Stimulated activated CD4-positive, alpha-beta T cell treated with anti-CD3 and anti-CD28 coated beads, TNF-alpha, amount 100 ng/mL, for 24 hours (primary cell): ENCODE measurements at regions not wholly inside any gene's neighbourhood (a gene's known extent, or its start where the extent isn't known, plus 50 kb on each side); places are given as distances from the start of the nearest gene placed in this dataset.
"Not testable (repeated sequence)": the region's sequence is repeated elsewhere in the genome, so short reads cannot be mapped to it uniquely, and the experiment has no call there.

ENCODE experiments used
- DNase-seq, 3 experiments: peaks; one replicate each; pipeline ENCODE4 v3.0.0-alpha.2; 2020; ENCODE audit warnings: low read depth in 3 of 3

DNA sequence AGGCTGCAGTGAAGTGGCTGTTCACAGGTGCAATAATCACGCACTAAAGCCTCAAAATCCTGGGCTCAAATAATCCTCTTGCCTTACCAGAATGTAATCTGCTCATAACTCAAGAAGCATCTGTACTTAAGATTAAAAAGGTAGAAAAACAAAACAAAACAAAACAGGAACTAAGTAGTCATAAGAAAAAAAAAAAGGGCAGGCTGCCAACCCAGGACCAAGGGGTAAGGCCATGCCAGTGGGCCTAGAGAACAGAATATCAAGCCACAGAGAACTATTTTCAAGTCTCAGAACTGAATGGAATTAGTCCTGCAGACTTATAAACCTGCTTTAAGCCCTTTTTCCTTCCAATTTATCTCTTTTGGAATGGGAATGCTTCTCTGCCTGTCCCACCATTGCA, 64.8 kb upstream of the TBC1D3K start:
- no peak for DNase-seq

DNA sequence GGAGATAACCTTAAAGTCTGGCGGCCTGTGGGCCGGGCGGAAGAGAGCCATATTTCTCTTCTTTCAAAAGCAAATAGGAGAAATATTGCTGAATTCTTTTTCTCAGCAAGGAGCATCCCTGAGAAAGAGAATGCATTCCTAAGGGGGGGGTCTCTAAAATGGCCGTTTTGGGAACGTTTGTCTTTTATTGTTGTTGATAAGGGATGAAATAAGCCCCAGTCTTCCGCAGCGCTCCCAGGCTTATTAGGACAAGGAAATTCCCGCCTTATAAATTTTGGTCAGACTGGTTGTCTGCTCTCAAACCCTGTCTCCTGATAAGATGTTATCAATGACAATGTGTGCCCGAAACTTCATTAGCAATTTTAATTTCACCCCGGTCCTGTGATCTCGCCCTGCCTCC, 65.8 kb upstream of the TBC1D3K start:
- DNase-seq = not testable (repeated sequence)

DNA sequence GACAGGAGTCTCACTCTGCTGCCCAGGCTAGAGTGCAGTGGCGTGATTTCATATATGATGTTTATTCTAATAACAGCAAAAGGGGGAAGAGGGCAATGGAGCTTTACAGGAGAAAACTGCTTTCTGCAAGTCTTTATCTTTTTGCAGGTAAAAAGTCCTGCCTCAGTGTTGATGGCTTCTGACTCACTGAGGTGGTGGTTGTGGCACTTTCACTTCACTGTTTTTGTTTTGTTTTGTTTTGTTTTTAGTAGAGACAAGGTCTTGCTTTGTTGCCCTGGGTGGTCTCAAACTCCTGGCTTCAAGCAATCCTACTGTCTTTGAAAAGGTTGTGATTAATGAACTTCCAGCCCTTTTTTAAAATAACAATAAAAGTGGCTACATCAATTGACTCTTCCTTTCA, 68.0 kb upstream of the TBC1D3K start:
- DNase-seq = no peak

DNA sequence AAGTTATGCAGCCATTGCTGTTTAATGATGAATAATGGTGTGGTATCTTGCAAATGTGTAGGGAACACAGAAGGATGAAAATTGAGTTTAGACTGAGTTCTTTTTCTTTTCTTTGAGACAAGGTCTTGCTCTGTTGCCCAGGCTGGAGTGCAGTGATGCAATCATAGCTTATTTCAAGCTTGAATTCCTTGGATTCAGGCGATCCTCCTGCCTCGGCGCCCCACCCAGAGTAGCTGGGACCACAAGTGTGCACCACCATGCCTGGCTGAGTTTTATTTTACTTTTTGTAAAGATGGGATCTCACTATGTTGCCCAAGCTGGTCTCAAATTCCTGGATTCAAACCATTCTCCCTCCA, 74.6 kb upstream of the TBC1D3K start:
- DNase-seq = no peak

DNA sequence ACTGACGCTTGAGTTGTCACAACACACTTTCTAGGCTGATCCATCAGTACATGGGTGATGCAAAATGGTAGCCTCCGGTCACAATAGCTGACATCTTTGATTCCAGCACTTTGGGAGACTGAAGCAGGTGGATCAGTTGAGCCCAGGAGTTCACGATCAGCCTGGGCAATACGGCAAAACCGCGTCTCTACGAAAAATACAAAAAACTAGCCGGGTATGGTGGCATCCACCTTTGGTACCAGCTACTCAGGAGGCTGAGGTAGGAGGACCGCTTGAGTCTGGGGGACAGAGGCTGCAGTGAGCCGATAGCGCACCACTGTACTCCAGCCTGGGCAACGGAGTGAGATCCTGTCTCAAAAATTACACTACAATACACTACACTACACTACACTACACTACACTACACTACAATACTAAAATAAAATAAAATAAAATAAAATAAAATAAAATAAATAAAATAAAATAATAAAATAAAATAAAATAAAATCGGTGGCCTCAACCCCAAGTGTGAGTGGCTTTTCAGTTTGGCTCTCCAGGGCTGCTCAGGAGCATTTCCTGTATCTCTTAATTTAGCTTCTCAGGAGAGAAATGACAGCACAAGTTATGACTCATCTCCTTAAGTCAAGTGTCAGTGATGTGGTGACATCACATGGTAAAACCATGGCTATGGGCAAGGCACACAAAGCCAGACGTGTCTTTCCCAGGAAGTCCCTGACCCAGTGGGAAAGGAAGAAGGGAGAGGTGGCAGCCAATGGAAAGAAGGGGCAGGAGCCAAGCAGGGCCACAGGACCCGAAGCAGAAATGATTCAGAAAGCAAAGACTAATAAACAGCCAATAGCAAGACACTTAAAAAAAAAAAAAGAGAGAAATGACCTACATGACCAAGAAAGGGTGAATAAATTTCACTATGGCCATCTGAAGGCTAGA, 75.3 kb upstream of the TBC1D3K start:
- DNase-seq = no peak

DNA sequence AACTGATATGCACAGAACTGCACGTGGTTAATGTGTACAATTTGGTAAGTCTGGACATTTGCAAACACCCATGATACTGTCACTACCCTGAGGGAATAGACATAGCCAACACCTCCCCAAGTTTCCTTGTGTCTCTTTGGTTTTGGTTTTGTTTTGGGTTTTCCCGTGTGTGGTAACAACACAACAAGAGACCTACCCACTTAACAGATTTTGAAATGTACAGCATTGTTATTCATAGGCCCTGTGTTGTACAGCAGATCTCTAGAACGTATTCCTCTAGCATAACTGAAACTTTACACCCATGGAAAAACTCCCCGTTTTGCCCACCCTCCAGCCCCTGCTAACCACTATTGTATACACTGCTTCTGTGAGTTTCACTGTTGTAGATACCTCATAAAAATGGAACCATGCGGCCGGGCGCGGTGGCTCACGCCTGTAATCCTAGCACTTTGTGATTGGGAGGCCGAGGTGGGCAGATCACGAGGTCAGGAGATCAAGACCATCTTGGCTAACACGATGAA, 76.3 kb upstream of the TBC1D3K start:
- no peak for DNase-seq

DNA sequence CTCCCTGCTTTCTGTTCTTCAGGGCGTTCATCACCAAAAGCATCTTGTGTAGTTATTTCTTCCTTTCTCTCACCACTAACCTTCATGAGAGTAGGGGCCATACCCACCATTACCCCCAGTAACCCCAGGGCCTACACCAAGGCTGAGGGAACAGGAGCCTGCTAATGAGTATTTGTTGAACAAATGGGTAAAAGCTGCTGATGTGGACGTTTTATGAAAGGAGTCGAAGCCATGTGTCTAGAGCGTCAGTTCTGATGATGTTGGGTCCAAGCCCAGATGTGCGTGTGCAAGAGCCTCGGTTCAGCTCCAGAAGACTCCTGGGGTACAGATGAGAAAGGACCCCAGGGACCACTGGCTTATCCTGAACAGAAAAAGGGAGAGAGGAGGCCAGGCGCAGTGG, 77.1 kb upstream of the TBC1D3K start:
- no peak for DNase-seq

DNA sequence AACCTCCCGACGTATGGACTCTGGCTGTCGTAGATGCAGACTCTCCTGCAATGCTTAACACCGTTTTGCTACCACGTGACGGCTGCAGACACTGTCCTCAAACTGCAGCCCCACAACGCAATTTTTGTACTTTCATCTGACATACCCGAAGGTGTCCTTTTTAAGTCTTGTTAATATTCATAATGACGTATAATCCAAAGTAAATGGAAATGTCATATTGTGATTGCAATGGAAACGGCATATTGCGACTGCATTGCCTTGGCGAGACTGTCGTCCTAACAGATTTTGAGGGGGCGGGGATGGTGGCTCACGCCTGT, 79.3 kb upstream of the TBC1D3K start:
- DNase-seq = no peak

DNA sequence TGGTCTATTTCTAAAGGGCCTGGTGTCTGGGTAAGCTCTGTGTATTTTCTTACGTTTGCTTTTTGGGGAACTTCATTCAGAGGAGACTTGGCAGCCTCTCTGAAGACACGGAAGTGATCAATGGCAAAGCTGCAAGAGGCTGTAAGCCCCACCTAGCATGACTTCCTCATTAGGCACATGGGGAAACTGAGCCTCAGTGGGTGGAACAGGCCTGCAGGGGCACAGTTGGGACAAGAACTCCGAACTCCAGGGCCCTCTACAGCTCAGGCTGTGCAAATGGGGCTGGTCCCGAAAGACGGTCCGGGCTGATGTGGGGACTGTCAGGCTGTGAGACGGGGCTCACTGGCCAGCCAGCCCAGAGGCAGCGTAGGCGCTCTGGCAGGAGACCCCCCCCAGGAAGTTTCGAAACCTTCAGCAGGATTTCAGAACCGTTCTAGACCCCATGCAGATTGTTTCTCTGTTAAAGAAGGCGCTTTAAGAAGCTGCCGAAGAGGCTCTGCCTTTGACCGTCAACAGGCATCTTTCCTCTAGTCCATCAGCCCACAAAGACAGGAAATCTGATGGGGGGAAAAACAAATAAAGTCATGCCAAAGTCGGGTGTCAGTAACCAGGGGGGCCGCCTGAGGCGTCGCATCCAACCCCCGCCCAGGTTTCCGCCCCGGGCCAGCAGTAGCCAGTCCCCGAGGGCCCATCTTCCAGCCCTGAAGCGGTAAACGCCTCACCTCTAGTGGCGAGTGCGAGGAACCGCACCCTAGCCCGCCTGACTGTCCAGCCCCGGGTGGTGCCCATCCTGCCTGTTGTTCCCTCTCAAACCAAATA, 79.8 kb upstream of the TBC1D3K start:
- DNase-seq = peak; percentile 17 to 55 (median 22)

DNA sequence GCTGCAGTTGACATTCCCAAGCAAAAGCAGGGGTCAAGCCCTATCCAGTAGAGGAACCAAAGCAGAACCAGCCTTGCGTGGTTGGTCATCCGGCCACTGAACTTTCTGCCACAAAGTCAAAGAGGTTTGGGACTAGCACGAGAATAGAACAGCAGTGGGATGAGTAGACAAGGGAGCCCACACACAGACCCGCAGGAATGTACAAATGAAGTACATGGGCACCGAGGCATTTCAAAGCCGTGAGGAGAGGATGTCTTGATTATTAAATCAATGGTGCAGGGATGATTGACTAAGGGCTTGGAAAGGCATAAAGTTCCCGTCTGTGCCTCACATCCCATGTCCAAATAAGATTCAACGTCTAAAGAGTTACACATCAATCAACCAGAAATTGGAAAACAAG, 81.8 kb upstream of the TBC1D3K start:
- DNase-seq = no peak

DNA sequence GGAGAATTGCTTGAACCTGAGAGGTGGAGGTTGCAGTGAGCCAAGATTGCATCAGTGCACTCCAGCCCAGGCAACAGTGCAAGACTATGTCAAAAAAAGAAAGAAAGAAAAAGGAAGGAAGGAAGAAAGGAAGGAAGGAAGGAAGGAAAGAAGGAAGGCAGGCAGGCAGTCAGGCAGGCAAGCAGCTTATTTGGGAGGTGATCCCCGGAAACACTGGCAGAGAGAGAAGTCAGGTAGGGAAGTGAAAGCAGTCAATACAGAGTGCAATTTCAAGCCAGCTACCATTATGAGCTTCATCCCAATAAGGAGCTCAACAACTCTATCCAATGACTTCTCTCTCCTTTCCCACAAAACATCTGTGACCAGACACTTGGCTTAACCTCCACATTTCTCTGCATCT, 83.0 kb upstream of the TBC1D3K start:
- no peak for DNase-seq

DNA sequence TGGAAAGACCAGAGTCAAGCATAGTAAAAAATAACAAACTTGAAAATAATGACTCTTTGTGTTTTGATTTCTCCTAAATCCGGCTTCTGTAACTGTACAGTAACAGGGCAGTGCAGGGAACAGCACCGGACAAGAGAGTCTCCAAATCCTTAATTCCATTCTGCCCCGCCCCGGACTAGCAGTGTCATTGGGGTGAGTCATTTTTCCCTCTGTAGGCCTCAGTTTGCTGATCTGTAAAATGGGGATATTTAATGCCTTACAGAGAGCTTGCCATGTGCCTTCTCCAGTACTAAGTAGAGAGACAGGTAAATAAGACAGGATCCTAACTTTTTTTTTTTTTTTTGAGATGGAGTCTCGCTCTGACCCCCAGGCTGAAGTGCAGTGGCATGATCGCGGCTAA, 83.6 kb upstream of the TBC1D3K start:
- DNase-seq = no peak

DNA sequence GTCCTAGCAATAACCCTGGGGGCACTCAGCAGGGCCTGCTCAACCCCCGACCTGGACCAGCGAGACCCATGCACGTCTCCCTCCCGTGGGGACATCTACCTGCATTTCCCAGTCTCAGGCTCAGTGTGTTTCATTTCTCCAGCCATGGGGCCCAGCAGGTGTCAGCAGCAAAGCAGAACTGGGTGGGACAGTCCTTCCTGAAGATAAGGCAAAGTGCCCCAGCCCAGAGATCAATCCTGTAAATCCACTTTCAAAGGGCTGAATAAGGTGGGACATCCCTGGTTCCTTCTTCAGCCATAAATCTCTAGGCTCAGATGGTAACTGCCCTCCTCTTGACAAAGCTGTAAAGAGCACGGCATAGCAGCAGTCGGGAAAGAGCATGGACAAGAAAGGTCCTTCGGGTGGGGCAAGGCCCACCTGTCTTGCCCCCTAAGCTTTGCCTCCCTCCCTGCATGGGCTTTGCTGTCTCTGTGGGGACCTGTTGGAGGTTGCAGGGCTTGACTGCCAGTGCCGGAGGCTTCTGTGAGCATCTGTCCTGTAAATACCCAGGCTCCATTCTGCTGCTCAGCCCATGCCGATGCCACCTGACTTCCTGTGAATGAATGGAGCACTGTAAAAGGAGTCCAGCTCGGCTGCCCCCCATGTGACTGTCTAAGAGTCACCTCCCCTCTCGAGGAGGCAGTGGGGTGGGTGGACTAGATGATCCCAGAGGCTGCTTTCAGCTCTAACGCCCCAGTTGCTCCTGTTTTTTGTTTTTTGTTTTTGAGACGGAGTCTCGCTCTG, 84.8 kb upstream of the TBC1D3K start:
- no peak for DNase-seq

DNA sequence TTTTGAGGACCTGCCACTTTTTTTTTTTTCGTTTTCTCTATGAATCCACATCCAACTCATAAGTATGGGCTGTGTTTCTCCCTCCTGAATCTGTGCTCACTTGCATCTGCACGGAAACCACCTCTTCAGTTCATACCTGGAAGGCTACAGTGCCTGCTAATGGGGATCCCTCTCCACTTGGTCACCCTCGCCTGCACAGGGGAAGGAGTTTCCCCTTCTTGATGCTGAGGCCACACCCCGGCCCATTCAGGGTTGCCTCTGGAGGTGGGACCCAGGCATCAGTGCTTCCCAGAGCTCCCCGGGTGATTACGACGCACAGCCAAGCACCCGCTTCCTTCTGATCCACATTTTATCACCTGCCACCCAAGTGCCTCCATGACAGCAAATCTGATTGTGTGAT, 85.9 kb upstream of the TBC1D3K start:
- DNase-seq = no peak

DNA sequence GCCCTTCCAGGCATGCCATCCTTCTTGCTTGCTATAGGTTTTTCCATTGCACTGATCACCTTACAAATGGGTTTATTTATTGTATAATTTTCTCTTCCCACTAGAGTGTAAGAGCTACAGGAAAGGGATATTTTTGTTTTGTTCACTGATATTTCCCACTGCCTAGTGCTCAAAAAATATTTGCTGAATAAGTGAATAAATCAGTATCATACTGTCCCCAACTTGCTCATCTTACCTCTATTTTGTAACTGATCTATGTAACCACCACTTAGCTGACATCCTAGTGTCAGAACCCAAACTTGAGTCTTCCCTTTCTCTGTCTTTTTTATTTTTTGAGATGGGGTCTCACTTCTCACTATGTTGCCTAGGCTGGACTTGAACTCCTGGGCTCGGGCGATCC, 87.6 kb upstream of the TBC1D3K start:
- DNase-seq = no peak

DNA sequence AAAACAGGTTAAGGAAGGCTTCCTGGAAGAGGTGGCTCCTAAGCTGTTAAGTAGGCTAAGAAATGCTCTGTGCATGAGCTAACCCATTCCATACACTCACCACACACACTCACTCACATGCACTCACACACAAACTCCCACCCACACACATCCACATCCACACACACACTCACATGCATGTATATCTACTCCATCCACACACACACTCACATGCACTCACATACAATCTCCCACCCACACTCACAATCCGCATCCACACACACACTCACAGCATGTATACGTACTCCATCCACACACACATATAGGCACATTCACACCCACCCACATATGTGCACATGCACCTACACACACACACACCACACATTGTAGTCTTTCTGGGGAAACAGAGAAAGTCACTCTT, 89.3 kb upstream of the HNF1B start:
- no peak for DNase-seq

DNA sequence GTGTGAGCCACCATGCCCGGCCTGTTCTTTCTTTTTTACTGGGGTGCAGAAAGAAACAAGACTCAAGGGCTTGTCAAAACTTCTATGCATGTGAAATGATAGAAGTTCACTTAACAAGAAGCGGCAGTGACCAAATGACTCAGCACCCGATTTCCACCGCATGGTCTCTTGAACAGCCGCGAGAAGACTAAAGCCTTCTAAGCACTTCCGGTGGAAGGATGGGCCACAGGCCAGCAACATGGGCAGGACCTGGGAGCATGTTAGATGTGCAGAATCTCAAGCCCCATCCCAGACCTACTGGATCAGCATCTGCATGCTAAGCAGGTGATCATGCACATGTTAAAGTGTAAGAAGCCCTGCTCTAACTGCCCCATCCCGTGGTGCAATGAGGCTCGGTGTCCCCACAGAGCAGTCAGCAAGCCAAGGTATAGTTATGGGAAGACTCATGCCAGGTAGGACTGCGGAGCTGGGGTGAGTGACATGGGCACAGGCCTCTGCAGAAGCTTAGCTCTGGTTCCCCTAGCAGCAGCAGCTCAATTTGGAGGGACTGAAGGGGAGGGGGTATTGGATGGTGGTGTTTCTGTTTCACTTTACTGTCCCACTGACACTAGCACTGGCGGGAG, 88.5 kb upstream of the HNF1B start:
- peak in 1 of 3 experiments; percentile 36 for DNase-seq

DNA sequence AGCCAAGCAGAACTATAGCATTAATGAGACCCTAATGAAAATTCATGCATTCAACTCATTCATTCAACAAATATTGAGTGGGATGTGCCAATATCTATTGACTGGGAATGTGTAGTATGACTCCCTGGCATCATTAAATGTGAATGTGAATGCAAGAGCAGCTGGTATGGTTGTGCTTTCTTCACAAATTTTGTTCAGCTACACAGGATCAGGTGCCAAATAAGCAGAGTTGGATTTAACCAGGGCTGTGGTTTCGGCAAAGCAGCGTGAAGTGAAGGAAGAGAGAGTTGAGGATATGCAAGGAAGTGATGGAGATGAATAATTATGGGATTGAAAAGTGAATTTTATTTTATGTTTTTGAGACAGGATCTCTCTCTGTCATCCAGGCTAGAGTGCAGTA, 87.1 kb upstream of the HNF1B start:
- DNase-seq = no peak

DNA sequence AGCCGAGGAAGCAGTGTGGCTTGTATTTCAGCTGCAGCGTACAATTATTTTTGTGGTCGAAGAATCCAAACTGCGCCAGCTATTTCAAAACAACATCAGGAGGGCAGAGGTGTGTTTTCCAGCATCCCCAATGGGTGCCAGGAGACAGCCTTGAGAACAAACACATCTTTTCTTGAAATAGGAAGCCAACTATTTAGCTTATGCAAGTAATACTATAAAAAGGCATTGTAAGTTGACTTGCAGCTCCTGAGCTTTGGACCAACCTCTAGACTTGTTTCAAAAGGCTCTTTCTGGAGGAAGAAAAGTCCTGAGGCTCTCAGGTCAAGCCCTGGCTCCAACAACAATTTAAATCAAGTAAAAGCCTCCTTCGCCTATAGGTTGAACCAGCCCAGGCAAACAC, 86.6 kb upstream of the HNF1B start:
- no peak for DNase-seq

DNA sequence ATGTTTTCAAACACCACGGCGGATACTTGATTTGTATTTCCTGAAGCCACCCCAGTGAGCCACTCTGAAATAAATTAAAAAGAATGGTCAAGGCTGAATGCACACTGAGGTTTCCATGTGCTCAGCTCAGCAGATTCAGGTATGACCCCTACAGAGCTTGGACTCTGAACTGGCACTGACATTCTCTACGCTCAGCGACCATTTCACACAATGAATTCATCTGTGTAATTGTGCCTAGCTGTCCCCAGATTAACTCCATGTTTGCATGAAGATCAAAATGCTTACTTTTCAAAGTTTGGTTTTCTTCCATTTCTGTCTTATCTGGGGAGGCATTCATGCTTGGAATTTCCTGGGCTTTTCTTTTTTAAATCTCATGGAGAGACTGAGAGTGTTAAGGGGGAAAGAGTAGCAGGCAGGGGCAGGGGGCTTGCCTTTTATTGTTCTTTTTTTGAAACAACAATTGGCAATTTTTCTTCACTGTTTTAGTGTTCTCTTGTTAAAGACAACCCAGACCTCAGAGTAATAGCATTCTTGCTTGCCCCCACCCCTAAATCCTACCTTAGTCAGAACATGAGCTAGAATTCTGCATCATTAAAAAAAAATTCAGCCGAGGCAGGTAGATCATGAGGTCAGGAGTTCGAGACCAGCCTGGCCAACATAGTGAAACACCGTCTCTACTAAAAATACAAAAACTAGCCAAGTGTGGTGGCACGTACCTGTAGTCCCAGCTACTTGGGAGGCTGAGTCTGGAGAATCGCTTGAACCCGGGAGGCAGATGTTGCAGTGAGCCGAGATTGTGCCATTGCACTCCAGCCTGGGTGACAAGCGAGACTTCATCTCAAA, 85.5 kb upstream of the HNF1B start:
- no peak for DNase-seq

DNA sequence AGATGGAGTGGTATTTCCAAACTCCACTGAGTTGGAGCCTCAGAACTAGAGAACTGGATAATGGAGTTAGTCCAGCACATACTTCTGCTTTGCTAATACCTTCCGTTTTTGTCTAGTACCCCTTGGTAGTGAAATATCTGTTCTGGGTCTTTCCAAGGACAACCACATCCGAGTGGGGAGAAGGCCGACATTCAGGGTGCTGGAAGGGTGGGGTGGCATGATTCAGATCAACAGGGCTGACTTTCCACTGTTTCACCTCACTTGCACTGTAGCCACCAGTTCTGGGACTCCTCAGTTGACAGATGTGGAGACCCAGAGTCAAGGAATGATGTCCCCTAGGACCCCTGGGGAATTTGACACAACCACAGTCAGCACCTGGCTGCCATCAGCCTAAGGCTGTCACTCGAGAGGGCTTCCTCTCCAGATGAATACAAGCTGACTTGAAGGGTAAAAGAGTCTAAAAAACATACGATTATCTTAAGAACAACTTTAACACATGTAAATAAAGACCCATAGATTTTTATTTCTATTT, 84.8 kb upstream of the HNF1B start:
- no peak for DNase-seq
